ENCODE measurements at regions not wholly inside any gene's neighbourhood (a gene's known extent, or its start where the extent isn't known, plus 50 kb on each side); places are given as distances from the start of the nearest gene placed in this dataset.
A peak's percentile ranks its signal among the peaks of the same experiment; 100 is the strongest.

GRCh38 chr14:97575677-97576076, 778.5 kb downstream of the VRK1 start:
- DNase-seq (ENCODE audit: low read depth, low spot score) = no peak

DNA sequence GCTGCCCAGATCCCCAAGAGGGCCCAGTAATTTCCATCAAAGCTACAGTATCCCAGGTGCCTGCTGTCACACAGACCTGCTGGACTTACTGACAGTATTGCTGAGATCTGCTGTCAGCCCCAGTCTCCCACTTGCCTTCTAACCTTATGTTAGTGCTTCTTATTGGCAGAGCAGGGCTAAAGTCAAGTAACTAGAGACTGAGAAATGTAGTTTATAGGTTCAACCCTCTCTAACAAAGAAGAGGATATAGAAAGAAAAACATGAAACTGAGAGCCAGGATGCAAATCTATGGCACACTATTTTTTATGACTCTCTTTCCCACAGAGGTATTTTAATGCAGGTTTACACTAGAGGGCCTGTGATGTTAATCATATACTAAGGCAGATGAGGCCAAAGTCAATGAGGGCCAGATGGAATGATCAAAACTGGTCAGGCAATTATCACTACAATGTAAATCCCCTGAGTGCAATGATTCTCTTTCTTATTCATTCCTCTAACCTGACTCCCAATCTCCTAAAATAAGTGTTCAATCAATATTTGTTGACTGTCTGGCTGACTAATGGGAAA, 781.9 kb downstream of the VRK1 start:
- no peak for DNase-seq (ENCODE audit: low read depth, low spot score)

- DNase-seq (ENCODE audit: low read depth, low spot score) = no peak
These were observed 783.8 kb downstream of the VRK1 start for GRCh38 chr14:97581016-97581415.

GRCh38 chr14:97582022-97582421, 784.8 kb downstream of the VRK1 start:
- DNase-seq (ENCODE audit: low read depth, low spot score) = no peak

DNA sequence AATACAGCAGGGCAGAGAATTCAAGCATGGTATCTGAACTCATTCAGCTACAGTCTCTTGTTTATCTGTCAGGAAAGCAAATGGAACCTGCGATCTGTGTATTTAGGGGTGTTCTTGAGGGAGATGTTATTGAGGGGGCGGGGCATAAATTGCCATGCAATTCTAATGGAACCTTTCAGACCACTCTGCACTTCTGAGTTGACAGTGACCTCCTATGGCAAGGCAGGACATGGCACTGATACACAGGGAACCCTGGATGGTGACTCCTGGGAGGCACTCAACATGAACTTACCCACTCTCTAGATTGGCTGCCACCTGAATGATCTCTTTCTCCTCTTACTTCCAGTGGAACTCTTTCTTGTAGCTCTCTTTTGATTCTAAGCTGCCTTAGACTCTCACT, 787.3 kb downstream of the VRK1 start:
- no peak for DNase-seq (ENCODE audit: low read depth, low spot score)

GRCh38 chr14:97592341-97592980, 795.3 kb downstream of the VRK1 start:
- no peak for DNase-seq (ENCODE audit: low read depth, low spot score)

- no peak for DNase-seq (ENCODE audit: low read depth, low spot score)
These were observed 797.1 kb downstream of the VRK1 start for GRCh38 chr14:97594306-97594705.

DNA sequence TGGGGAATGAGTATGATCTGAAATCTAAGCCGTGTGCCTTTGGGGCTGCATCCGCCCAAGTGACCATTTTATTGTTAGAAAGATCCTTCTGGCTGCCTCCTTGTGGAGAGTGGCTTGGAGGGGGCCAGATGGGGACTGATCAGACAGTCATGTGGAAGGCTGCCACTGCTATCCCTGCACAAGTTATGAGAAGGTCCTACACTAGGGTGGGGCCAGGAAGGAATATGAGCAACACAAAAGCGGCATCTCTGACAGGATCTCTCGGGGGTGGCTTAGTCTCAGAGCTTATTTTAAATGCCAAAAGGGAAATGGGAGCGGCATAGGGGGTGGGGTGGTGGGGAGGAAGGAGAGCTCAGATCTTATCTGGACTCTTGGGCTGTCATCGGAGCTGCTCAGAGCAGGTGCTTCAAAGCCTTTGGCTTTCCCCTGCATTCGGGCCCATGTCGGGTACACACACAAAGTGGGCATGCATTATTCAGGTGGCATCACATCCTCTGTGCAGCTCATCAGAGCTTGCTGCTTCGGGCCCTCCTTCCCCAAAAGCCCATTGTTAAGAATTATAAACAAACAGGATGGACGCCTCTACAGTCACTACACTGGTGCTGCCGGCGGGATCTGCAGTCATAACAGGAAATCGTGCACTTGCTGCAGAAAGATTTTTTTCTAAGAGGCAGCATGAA, 805.4 kb downstream of the VRK1 start:
- DNase-seq (ENCODE audit: low read depth, low spot score) = peak; percentile 30

- no peak for DNase-seq (ENCODE audit: low read depth, low spot score)
These were observed 806.0 kb downstream of the VRK1 start for GRCh38 chr14:97603201-97603600.

DNA sequence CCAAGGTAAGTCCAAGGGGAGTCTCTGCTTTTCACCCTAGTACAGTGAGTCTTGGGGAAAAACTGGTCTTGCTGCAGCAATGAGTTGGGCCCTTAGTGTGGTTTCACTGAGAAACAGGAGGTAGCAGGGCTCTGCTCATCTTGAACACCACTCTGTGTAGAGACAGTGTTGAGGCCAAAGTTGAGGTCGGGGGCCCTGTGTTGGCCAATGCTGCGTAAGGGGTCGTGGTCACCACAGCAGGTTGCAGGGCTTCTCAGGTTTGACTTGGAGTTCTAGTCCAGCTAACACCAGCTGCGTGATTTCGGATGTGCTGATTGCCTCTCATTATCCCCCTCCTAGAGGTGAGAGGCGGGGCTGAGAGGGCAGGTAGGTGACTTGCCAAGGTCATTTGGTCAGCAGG, 807.5 kb downstream of the VRK1 start:
- no peak for DNase-seq (ENCODE audit: low read depth, low spot score)

- DNase-seq (ENCODE audit: low read depth, low spot score) = no peak
These were observed 821.2 kb downstream of the VRK1 start for GRCh38 chr14:97618401-97618800.

- DNase-seq (ENCODE audit: low read depth, low spot score) = no peak
These were observed 821.9 kb downstream of the VRK1 start for GRCh38 chr14:97618917-97619690.

DNA sequence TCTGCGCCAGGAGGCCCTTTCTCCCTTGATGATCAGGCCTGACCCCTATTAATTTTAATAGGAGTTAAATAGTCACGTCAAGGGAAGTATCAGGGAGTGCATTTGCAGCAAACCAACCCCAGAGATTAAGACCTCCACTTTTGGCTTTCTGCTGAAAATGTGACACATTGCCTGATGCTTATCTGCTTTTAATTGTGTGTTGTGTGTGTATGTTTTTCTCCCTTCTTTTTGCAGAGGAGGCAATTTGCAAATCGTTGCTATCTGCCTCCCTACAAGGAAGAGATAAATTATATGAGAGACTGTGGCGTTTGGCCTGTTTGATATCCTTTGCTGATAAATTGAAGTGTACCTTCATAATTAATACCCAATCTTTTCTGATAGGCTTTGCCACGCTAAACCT, 822.9 kb downstream of the VRK1 start:
- no peak for DNase-seq (ENCODE audit: low read depth, low spot score)

GRCh38 chr14:97624985-97625384, 827.8 kb downstream of the VRK1 start:
- no peak for DNase-seq (ENCODE audit: low read depth, low spot score)

DNA sequence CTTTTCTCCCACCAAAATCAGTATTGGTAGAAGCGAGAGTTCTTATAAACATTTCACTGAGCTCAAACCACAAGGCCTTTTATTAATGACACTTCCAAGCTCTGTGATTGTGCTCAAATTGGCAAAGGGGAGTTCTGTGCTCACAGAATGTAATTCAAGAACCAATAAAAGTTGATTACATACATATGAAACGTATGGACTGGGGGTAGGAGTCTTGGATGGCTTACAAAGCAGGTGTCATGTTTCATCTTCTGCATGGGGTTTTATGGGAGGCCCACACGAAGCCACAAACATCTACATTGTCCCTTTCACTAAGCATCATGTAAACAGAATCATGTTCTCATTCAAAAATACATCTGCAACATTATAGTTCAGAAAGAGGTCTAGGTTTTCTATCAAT, 828.3 kb downstream of the VRK1 start:
- no peak for DNase-seq (ENCODE audit: low read depth, low spot score)

- no peak for DNase-seq (ENCODE audit: low read depth, low spot score)
These were observed 828.9 kb downstream of the VRK1 start for GRCh38 chr14:97626088-97626487.

- DNase-seq (ENCODE audit: low read depth, low spot score) = no peak
These were observed 833.1 kb downstream of the VRK1 start for GRCh38 chr14:97630249-97630648.

DNA sequence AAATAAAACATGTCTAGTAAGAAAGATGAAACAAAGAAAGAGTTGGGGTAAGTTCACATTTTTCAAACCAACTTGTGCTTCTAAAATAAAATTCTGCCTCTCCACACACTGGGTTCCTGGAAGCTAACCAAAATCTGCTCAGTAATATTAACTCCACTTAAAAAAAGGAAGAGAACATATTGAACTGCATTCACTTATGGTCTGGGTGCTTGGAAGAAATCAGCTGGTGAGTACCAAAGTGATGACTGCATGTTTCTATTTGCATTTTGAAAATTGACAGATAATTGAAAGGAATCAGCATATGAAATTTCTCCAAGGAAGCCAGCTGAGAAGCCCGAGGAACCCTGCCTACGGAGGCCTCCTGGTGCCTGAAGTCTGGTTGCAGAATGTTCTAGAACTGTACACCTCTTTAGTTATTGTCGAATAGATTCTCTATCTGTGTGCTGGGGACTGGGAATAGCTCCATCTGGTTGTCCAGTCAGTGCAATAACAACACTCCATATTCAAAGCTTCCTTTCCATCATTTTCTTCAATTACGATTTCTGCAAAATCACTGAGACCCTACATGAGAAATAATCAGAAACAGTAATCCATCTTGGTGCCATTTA, 836.1 kb downstream of the VRK1 start:
- DNase-seq (ENCODE audit: low read depth, low spot score) = no peak

DNA sequence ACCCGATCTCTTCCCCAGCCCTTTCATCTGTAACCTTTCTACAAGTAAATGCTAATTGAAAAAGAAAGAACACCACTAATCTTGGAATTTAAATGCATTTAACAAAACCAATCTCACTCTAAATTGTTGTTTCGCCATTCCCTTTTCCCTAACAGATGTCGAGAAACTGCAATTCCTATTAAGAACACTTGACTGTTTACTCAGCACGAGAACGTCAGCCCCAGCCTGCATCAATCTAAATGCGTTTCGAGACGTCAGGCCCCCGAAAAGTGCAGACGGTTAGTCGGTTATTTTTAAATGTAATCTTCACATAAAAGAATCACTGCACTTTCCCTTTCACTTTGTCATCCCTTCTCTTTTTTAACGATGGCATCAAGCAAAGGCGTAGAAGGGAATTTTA, 837.6 kb downstream of the VRK1 start:
- no peak for DNase-seq (ENCODE audit: low read depth, low spot score)

DNA sequence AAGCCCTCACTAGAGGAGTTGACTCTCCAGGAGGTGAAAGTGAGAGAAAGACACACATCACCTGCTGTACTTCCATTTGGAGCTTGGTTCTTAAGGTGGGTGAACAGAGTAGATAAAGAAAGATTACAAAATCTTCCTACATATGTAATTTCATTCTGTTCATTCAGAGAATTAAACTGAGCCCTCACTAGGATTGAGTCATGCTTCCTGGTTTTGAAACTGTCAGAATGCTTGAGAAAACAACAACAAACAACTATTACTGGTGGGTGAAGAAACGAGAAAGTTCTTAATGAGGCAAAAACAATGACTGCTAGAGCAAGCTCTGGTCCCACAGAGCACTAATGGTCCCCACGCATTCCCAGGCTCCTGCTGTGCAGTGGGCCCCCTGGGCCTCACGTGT, 841.7 kb downstream of the VRK1 start:
- no peak for DNase-seq (ENCODE audit: low read depth, low spot score)

GRCh38 chr14:97640031-97640430, 842.8 kb downstream of the VRK1 start:
- no peak for DNase-seq (ENCODE audit: low read depth, low spot score)

- DNase-seq (ENCODE audit: low read depth, low spot score) = no peak
These were observed 844.6 kb downstream of the VRK1 start for GRCh38 chr14:97641827-97642226.
